PC-3 (cell line): ENCODE measurements at regions not wholly inside any gene's neighbourhood (a gene's known extent, or its start where the extent isn't known, plus 50 kb on each side); places are given as distances from the start of the nearest gene placed in this dataset.

Experiments
- EZH2 ChIP-seq: fragments of 300-600 bp; sonication (generic); IDR thresholded peaks from one replicate; pipeline ENCODE4 v1.6.1; 2017; ENCODE audit warnings: antibody characterized with exemption, mild to moderate bottlenecking, low read length; ENCODE audit not compliant: unreplicated experiment
- EZH2phosphoT487 ChIP-seq: fragments of 300-600 bp; sonication (generic); IDR thresholded peaks from 2 replicates; pipeline ENCODE4 v1.6.1; 2018; ENCODE audit warnings: mild to moderate bottlenecking, antibody characterized with exemption, low read length, borderline replicate concordance
- TF ChIP-seq, protein P1 (sequence below): fragments of 300-600 bp; sonication (generic); conservative IDR thresholded peaks from 2 replicates; pipeline ENCODE4 v1.5.1; 2017; ENCODE audit warnings: antibody characterized with exemption, low read depth, mild to moderate bottlenecking, low read length

DNA sequence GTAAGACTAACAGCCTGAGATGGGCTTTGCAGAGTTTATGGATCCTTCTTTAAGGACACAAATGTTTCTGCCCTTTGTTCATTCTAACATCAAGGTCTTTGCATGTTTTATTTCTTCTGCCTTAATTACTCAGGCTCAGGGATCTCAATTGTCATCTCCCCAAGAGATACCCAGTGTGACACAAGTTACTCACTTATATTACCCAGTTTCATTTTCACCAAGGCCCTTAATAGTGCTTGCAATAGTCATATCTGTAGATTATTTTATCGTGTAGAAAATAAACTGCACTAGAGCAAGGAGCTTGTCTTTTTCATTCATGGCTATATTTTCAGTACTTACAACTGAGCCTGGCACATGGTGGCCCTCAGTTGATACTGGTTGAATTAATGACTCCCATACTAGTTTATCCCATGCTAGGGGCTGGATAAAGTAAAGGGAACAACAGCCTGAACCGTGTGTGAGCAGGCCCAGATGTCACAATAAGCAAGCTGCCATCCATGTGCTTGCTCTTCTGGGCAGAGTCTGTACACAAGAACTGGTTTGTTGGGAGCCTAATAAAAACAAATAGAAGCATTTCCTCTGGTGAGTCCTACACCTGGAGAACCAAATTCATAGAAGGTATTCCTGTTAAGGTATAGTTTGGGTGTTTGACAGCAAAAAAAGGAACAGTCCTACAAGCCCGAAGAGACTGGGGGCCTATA, 112.5 kb upstream of the CD180 start:
- TF ChIP-seq EZH2, result no peak
- no peak for TF ChIP-seq EZH2phosphoT487
- TF ChIP-seq, protein P1, sequence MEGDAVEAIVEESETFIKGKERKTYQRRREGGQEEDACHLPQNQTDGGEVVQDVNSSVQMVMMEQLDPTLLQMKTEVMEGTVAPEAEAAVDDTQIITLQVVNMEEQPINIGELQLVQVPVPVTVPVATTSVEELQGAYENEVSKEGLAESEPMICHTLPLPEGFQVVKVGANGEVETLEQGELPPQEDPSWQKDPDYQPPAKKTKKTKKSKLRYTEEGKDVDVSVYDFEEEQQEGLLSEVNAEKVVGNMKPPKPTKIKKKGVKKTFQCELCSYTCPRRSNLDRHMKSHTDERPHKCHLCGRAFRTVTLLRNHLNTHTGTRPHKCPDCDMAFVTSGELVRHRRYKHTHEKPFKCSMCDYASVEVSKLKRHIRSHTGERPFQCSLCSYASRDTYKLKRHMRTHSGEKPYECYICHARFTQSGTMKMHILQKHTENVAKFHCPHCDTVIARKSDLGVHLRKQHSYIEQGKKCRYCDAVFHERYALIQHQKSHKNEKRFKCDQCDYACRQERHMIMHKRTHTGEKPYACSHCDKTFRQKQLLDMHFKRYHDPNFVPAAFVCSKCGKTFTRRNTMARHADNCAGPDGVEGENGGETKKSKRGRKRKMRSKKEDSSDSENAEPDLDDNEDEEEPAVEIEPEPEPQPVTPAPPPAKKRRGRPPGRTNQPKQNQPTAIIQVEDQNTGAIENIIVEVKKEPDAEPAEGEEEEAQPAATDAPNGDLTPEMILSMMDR, result no peak
